A673 (cell line): ENCODE measurements at regions not wholly inside any gene's neighbourhood (a gene's known extent, or its start where the extent isn't known, plus 50 kb on each side); places are given as distances from the start of the nearest gene placed in this dataset.

Experiments used
- EZH2 ChIP-seq: fragments of 200-600 bp; sonication (generic); IDR thresholded peaks from 2 replicates; pipeline ENCODE4 v1.6.1; 2017; ENCODE audit warnings: borderline replicate concordance, low read depth, mild to moderate bottlenecking, mixed read lengths, antibody characterized with exemption, low read length; ENCODE audit not compliant: poor library complexity, severe bottlenecking
- TF ChIP-seq, protein P1 (sequence below): fragments of 300-800, 200-600 bp; sonication (generic); conservative IDR thresholded peaks from 2 replicates; pipeline ENCODE4 v1.5.1; 2017; ENCODE audit warnings: low read depth, mild to moderate bottlenecking, antibody characterized with exemption, low read length, moderate library complexity, mixed read lengths

GRCh38 chr2:5391362-5391761 is 300.8 kb upstream of the SOX11 start:
- TF ChIP-seq EZH2, result no peak
- TF ChIP-seq, protein P1, sequence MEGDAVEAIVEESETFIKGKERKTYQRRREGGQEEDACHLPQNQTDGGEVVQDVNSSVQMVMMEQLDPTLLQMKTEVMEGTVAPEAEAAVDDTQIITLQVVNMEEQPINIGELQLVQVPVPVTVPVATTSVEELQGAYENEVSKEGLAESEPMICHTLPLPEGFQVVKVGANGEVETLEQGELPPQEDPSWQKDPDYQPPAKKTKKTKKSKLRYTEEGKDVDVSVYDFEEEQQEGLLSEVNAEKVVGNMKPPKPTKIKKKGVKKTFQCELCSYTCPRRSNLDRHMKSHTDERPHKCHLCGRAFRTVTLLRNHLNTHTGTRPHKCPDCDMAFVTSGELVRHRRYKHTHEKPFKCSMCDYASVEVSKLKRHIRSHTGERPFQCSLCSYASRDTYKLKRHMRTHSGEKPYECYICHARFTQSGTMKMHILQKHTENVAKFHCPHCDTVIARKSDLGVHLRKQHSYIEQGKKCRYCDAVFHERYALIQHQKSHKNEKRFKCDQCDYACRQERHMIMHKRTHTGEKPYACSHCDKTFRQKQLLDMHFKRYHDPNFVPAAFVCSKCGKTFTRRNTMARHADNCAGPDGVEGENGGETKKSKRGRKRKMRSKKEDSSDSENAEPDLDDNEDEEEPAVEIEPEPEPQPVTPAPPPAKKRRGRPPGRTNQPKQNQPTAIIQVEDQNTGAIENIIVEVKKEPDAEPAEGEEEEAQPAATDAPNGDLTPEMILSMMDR, result no peak
